Ishikawa (cell line): ENCODE measurements at regions not wholly inside any gene's neighbourhood (a gene's known extent, or its start where the extent isn't known, plus 50 kb on each side); places are given as distances from the start of the nearest gene placed in this dataset.

Source experiments
- CEBPB ChIP-seq: IDR thresholded peaks from 2 replicates; pipeline ENCODE4 v1.6.1; 2012
- CREB1 ChIP-seq: IDR thresholded peaks from 2 replicates; pipeline ENCODE4 v1.6.1; 2012; ENCODE audit warnings: low read depth
- EGR1 ChIP-seq: IDR thresholded peaks from 2 replicates; pipeline ENCODE4 v1.6.1; 2012
- EP300 ChIP-seq: IDR thresholded peaks from 2 replicates; pipeline ENCODE4 v1.6.1; 2012; ENCODE audit warnings: borderline replicate concordance
- FOXM1 ChIP-seq: IDR thresholded peaks from 2 replicates; pipeline ENCODE4 v1.6.1; 2012; ENCODE audit warnings: low read depth, borderline replicate concordance
- MAX ChIP-seq: IDR thresholded peaks from 2 replicates; pipeline ENCODE4 v1.6.1; 2012
- NFIC ChIP-seq: IDR thresholded peaks from 2 replicates; pipeline ENCODE4 v1.6.1; 2012
- RAD21 ChIP-seq: IDR thresholded peaks from 2 replicates; pipeline ENCODE4 v1.6.1; 2012; ENCODE audit warnings: low read depth
- REST ChIP-seq: IDR thresholded peaks from 2 replicates; pipeline ENCODE4 v1.6.1; 2012; ENCODE audit warnings: low read depth, mild to moderate bottlenecking
- TAF1 ChIP-seq: IDR thresholded peaks from 2 replicates; pipeline ENCODE4 v1.6.1; 2012; ENCODE audit warnings: low read depth, mild to moderate bottlenecking
- TCF12 ChIP-seq: IDR thresholded peaks from 2 replicates; pipeline ENCODE4 v1.6.1; 2012; ENCODE audit warnings: low read depth
- TEAD4 ChIP-seq: IDR thresholded peaks from 2 replicates; pipeline ENCODE4 v1.6.1; 2012
- USF1 ChIP-seq: IDR thresholded peaks from 2 replicates; pipeline ENCODE4 v1.6.1; 2012
- YY1 ChIP-seq: IDR thresholded peaks from 2 replicates; pipeline ENCODE4 v1.6.1; 2012; ENCODE audit warnings: low read depth
- ZBTB7A ChIP-seq: IDR thresholded peaks from 2 replicates; pipeline ENCODE4 v1.6.1; 2012; ENCODE audit warnings: low read depth

GRCh38 chr16:85455534-85455933 lies 157.6 kb upstream of the GSE1 start:
- TF ChIP-seq ZBTB7A, result no peak
- TF ChIP-seq RAD21, result no peak
- TF ChIP-seq TCF12, result no peak
- TF ChIP-seq YY1, result no peak
- TF ChIP-seq CREB1, result no peak
- no peak for TF ChIP-seq REST
- no peak for TF ChIP-seq USF1
- no peak for TF ChIP-seq CEBPB
- TF ChIP-seq MAX, result no peak
- TF ChIP-seq TAF1, result no peak
- no peak for TF ChIP-seq EP300
- no peak for TF ChIP-seq TEAD4
- TF ChIP-seq EGR1, result no peak
- no peak for TF ChIP-seq NFIC
- TF ChIP-seq FOXM1, result no peak

- no peak for TF ChIP-seq YY1
- TF ChIP-seq TEAD4, result no peak
- TF ChIP-seq EGR1, result no peak
- TF ChIP-seq CEBPB, result no peak
- TF ChIP-seq CREB1, result no peak
- TF ChIP-seq REST, result no peak
- no peak for TF ChIP-seq FOXM1
- TF ChIP-seq ZBTB7A, result no peak
- TF ChIP-seq TCF12, result no peak
Observed at GRCh38 chr16:85457366-85457765, 155.8 kb upstream of the GSE1 start.

GRCh38 chr16:85458968-85459367 lies 154.2 kb upstream of the GSE1 start:
- TF ChIP-seq USF1 (no peak), CEBPB (no peak), YY1 (no peak), RAD21 (no peak), EGR1 (no peak), CREB1 (no peak), EP300 (no peak), MAX (no peak), ZBTB7A (no peak), TCF12 (no peak), NFIC (no peak), FOXM1 (no peak), TEAD4 (no peak)

- no peak for TF ChIP-seq MAX
- TF ChIP-seq TEAD4, result no peak
- no peak for TF ChIP-seq TAF1
- no peak for TF ChIP-seq FOXM1
- TF ChIP-seq CEBPB, result no peak
- TF ChIP-seq CREB1, result no peak
- no peak for TF ChIP-seq USF1
Observed at GRCh38 chr16:85459529-85460251, 153.4 kb upstream of the GSE1 start.

- no peak for TF ChIP-seq USF1
- TF ChIP-seq RAD21, result no peak
- TF ChIP-seq MAX, result no peak
- TF ChIP-seq TCF12, result no peak
- TF ChIP-seq TEAD4, result no peak
- TF ChIP-seq EP300, result no peak
- no peak for TF ChIP-seq ZBTB7A
- no peak for TF ChIP-seq REST
- TF ChIP-seq NFIC, result no peak
- no peak for TF ChIP-seq YY1
- no peak for TF ChIP-seq TAF1
- TF ChIP-seq CREB1, result no peak
- no peak for TF ChIP-seq EGR1
- no peak for TF ChIP-seq CEBPB
- TF ChIP-seq FOXM1, result no peak
Observed at GRCh38 chr16:85460252-85461021, 152.7 kb upstream of the GSE1 start.
